ENCODE measurements at regions not wholly inside any gene's neighbourhood (a gene's known extent, or its start where the extent isn't known, plus 50 kb on each side); places are given as distances from the start of the nearest gene placed in this dataset.

DNA sequence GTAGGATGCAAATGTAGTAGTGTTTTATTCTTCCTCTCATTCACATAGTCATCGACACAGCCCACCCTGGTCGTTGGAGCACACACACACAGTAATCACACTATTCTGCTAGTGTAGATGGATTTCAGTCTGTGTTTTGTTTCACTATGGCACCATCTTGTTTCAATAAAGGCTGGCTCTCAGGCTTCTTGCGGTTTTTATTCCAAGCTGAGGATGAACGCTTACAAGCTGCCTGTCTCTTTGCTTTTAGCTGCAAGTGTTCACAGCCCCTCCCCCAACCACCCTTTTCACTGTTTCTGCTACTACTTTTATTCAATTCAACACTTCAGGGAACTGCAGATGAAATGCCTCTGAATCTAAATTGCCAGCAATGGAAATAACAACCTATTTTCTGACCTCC is 140.9 kb upstream of the PMFBP1 start:
- intact Hi-C loops (cut with DNase I, micrococcal nuclease): no loop called here
- ATAC-seq (no peak), DNase-seq (no peak)

DNA sequence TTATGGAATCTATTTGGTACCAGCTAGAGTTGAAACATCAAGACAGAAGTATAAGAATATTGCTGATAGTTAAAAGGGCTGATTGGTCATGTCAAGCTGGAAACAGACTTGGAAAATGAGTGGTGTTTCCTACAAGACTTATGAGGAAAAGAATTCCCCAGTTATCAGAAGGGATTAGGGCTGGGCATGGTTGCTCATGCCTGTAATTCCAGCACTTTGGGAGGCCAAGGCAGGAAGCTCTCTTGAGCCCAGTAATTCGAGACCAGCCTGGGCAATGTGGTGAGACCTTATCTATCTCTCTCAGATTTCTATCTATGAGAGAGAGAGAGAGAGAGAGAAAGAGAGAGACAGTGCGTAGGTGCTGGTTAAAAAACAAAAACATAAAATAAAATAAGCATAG is 139.5 kb upstream of the PMFBP1 start:
- intact Hi-C loops (cut with DNase I, micrococcal nuclease): no loop called here
- no peak for DNase-seq
- ATAC-seq: no peak

DNA sequence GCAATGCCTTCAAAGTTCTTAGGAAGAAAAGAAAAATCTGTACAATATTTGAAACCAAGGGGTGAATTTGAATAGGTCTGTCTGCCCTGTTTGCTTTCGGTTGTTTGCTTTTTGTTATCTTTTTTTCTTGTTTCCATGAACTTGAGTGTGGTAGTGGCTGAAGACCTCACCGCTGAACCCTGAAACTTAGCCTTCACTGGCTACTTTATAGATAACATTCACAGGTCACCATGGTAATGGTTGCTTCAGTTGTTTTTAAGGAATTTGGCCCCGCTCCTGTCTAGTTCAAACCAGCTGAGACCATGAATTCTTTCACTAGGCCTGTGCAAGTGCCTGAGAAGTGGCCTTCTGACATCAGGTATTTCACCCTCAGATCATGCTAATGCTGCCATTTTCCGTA is 137.0 kb upstream of the PMFBP1 start:
- ATAC-seq (no peak), DNase-seq (no peak)
- intact Hi-C loops (cut with DNase I, micrococcal nuclease): no loop called here

DNA sequence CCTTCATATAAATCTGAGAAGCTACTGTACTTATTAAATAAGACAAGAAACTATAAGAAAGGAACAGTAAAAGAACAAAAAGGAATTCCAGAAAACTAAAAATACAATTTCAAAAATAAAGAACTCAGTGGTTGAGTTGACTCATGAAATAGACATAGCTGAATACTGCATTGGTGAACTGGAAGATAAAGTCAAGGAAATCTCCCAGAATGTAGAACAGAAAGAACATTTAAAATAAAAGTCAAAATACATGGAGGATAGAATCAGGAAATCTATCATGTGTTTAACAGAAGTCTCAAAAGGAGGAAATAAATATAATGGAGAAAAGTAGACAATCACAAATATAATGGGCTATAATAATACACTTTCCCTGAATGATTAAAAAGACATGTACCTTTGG is 136.4 kb upstream of the PMFBP1 start:
- intact Hi-C loops (cut with DNase I, micrococcal nuclease): no loop called here
- ATAC-seq: no peak
- no peak for DNase-seq

DNA sequence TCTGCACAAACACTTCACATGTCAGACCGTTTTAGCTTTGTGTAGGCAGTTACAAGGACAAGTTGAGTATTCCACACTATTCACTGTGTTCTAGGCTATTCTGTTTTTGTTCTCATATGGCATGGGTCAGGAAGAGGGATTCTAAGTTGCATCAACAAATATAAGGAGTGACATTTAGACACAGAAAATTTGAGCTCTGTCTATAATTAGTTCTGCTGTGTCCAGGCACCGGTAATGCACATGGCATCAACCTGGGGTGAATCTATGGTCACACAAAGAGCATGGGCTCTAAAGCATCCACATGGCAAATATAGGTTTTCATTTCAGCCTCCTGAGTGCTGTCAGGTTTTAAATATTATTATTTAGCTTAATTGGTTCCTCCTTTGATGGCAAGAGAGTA is 130.4 kb upstream of the PMFBP1 start:
- intact Hi-C loops (cut with DNase I, micrococcal nuclease): no loop called here
- ATAC-seq (no peak), DNase-seq (no peak)

DNA sequence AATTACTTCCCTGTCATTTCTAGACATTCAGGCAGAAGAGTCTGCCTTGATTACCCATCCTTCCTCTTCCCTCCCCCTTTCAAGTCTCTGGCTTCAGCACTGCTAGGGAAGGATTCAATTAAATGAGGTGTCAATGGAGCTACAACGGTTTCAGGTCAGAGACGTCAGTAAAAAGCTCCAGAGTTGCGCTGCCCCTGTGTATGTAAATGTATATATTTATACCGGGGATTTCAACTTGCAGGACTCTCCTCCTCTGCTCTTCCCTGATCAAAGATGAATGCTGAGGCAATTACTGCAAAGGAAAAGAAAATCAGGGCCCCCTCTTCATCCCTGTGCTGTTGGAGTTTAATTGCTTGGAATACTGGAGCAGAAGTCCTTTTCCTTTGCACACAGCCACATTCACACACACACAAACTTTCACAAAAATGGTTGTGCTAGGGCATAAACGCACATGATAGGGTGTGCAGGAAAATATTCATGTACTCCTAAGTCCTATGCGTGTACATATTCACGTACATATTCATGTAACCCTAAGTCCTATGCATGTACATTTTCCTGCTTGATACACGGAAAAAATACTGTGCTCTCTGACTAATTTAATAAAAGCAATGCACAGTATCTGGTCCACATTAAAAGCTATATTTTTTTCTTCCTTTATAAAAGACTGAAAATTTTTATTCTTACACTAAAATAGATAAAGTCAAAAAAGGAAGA is 129.7 kb upstream of the PMFBP1 start:
- ATAC-seq (no peak), DNase-seq (no peak)
- intact Hi-C loops (cut with DNase I, micrococcal nuclease): no loop called here

DNA sequence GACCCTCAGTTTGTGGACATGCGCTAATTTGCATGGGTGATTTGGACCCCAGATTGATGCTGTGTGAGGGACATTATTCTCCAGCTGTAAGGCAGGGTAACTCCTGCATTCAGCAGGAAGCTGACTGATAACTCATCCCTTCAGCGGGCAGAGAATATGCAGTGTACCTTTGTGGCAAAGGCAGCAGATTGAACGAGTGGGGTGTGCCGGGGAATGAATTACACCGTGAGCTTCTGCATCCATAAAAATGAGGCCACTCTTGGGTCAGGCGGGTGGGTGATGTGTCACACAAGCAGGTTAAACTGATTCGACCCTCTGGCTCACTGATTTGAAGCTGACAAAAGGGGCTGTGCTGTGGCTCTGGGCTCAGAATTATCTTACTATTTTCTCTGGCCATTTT is 128.9 kb upstream of the PMFBP1 start:
- ATAC-seq: peak; percentile 83
- peak in 1 of 2 donors; percentile 23 for DNase-seq
- intact Hi-C loops (cut with DNase I, micrococcal nuclease): no loop called here

DNA sequence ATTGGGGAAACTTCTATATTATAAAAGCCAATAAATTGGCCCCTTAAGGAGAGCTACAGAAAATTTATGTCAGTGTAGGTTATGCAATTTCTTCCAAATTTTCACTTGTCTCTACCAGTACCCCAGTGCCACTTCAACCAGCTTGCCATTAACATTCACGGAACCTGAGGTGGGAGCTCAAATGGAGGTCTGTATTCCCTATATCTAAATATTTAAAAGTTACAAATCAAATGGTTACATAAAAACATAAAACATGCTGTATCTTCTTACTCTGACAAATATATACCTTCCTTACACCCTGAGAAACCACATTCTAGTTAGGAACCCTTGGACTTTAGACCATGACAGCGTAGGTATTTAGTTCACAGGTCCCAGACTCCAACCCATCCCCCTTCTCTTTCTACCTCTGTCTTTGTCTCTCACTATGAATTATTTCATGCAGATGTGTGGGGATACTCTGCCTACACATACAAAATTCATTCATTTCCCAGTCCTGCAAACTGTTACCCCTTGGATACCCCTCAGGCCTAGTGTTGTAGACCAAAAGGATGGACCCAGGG is 127.8 kb upstream of the PMFBP1 start:
- intact Hi-C loops (cut with DNase I, micrococcal nuclease): no loop called here
- DNase-seq (no peak), ATAC-seq (peak; percentile 93)

DNA sequence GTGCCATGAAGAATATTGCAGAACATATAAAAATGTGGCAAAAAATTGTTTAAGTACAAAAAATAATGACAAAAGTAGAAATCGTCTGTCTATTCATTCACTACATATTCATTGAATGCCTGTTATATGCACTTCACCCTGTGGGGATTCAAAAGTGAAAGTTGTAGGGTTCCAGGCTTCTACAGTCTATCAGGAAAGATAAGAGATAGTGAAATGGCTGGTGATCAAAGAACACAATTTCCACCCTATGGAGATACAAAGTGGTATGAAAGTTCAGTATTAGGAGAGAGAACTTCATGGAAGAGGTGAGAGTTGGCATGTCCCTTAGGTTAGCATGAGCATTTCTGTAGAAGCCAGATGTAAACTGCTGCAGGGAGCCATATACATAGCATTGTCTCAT is 127.0 kb upstream of the PMFBP1 start:
- DNase-seq (no peak), ATAC-seq (peak; percentile 67)
- intact Hi-C loops (cut with DNase I, micrococcal nuclease): no loop called here

DNA sequence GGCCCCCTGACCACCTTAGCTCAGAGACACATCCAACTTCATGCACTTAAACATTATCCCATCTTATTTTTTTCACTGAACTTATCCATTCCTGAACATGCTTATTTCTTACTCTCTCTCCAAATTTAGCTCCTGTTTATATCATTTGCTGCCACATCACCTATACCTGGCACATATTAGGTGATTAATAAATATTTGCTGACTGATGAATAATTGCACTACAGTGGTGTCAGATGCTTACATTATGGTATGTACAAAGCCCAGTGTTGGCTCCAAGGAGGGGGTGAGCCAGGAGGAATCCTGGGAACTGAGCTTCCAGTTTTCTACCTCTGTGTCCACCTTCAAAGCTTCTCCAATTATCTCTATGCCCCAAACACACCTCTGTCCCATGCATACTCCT is 124.0 kb upstream of the PMFBP1 start:
- ATAC-seq (no peak), DNase-seq (no peak)
- intact Hi-C loops (cut with DNase I, micrococcal nuclease): no loop called here

DNA sequence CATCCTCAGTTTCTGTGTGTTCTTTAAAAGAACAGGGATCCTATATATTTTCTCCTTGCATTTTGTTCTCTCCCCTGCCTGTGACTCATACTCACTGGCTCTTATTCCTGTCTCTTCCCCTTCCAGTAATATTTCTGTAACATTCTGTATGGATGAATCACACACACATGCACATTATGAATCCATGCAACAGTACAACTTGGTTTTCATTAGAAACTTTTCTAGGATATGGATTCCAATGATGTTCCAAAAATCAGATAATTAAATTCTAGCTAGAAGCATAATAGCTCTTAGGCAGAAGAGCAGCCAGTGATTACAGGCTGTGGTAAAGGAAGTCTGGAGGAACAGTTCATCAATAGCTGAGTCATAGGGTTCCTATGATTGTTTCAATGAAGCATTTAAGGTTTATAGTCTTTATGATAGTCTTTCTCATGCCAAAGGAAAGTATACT is 119.6 kb upstream of the PMFBP1 start:
- peak; percentile 97 for ATAC-seq

DNA sequence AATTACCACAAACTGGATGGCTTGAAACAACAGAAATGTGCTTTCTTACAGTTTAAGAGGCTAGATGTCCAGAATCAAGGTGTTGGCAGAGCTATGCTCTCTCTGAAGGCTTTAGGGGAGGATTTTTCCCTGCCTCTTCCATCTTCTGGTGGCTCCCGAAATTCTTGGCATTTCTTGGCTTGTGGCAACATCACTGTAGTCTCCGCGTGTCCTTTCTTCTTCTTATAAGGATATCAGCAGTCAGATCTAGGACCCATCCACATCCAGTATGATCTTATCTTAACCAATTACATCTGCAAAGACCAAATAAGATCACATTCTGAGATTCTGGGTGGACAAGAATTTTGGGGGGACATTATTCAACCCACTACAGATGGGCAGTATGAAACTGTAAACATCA is 119.2 kb upstream of the PMFBP1 start:
- ATAC-seq (no peak), DNase-seq (no peak)
- intact Hi-C loops (cut with DNase I, micrococcal nuclease): no loop called here

More for the DNA sequence above, 119.6 kb upstream of the PMFBP1 start:
- no peak for DNase-seq
- intact Hi-C loops (cut with DNase I, micrococcal nuclease): no loop called here

DNA sequence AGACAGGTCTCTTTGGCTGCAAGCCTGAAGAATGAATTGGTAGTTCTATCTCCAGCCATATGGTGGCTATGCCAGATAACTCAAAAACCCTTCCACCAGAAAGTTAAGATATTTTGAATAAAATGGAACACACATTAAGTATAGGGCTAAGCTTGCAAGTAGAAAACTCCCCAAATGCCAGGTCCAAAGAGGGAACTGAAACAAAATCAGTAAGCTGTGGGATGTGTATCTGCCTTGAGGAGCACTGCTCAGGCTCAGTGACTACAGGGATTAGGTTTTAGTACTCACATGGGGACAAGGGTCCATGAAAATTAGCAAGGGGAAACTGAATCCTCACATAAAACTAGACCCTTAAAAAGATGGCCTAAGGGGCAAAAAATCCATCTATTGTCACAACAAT is 115.7 kb upstream of the PMFBP1 start:
- intact Hi-C loops (cut with DNase I, micrococcal nuclease): no loop called here

DNA sequence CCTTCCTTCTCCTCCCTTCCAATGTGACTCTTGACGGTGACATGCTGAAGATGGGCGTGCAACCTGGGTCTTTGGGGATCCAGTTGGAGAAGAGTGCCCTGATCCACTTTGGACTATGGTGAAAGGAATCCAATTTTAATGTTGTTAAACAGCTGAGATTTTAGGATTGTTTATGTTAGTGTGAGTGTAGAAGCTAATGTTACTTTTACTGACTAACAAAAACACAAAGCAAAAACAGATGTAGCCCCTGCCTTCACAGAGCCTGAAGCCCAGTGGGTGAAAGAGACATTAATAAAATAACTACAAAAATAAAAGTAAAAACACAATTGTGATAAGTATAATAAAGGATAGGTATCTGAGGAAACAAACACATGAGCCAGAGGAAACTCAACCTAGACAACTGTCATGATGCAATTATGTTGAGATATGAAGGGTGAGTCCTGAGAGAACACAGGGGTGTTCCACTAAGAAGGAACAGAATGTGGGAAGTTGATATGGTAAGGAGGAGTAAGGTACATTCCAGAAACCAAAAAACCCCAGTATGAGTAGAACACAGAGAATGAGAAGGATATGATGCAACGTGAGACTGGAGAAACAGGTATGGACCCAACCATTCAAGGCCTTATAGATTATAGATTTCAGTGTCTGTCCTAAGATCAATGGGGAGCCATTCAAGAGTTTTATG is 115.1 kb upstream of the PMFBP1 start:
- intact Hi-C loops (cut with DNase I, micrococcal nuclease): no loop called here
- DNase-seq (no peak), ATAC-seq (no peak)

More for the DNA sequence above, 115.7 kb upstream of the PMFBP1 start:
- ATAC-seq (no peak), DNase-seq (no peak)

DNA sequence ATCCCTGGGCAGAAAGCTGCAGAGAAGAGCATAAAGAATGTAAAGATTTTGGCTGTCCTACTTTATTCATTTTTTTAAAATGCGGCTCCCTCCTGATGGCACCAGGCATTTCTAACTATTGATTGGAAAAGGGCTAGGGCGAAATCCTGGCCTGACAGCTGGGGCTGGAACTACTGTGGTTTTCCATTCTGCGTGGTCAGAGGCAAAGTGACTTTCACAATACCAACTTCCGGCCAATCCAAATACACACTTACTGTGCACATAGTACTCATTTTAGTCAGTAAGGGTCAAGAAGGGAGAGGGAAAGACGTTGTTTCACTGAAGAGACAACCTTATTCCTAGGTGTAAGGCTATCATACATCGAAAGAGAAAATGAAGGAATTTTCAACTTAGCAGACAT is 113.8 kb upstream of the PMFBP1 start:
- intact Hi-C loops (cut with DNase I, micrococcal nuclease): no loop called here
- DNase-seq (no peak), ATAC-seq (no peak)

DNA sequence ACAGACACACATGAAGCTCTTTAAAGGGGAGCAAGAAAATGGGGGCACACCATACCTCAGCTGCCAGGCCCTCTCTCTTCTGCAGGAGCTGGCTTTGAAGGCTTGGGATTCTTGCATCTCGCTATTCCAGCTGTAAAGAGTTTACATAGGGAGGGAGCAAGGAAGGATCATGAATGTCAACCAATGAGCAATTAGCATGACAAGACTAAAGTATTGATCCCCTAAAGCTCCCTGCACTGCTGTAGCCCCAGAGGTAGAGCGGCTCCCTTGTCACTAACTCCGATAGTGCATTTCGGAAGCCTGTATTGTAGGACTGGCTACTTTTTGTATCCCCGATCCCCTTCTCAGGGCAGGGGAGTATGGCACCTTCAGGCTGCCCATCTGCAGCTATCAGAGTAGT is 113.4 kb upstream of the PMFBP1 start:
- intact Hi-C loops (cut with DNase I, micrococcal nuclease): no loop called here
- DNase-seq (no peak), ATAC-seq (no peak)

DNA sequence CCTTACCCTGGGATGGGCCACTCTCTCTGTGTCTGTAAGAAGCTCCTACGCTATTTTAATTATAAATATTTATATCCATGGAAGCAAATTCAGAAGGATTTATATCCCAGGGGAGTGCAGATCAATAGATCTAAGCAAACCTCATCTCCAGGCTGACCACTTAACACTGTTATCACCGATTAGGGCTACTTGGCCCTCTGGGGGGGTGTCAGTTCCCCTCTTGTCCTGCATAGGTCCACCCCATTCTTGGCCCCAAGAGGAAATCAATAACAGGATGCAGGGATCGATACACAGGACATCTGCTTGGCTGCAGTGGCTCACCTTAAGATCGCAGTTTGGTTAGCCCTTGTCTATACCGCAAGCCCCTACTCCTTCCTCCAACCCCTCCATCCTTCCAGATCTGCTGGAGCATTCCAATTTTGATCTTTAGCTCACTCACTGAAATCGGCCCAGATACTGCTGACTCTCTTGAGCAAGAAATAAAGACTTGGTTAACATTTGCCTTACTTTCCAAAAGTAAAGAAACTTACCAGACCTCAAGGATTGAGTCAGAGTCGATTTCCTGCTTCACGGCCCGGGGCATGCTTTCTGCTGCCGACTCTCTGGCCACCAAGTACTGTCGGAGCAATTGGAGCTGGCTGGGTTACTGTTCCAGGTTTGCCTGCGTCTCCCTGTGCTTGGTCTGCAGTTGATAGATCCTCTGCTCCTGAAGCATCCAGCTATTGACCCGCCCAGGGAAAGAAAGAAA is 112.3 kb upstream of the PMFBP1 start:
- DNase-seq: no peak
- intact Hi-C loops (cut with DNase I, micrococcal nuclease): no loop called here
- ATAC-seq: no peak

DNA sequence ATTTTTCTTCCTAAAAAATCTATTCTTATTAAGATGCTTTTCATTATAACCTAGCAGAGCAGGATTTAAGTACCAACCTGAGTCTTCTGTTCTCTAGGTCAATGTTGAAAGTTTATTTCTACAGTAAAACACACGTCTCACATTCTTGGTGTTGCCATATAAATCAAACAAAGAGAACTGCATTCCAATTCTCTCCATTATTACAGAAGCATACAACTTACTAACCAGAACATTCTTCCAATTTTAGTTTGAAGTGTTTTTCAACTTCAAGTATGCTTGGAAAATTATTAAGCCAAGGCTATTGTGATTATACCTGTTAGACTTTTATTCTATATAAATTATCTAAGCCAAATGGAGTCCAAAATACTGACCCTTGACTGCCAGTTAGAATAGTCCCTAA is 110.4 kb upstream of the PMFBP1 start:
- DNase-seq (no peak), ATAC-seq (no peak)
- intact Hi-C loops (cut with DNase I, micrococcal nuclease): no loop called here

DNA sequence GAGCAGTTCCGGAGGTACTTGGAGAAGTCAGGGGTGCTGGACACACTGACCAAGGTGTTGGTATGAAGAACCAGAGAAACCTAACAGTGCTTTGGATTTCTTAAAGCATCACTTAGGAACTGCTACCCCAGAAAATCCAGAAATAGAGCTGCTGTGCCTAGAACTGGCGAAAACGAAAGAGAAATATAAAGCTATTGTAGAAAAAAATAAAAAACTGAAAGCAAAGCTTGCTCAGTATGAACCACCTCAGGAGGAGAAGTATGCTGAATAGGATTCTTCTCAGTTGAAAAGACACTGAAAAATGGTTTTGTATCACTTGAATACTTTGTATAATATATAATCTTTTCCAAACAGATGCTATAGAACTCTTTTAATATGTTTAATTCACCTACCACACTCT is 106.3 kb upstream of the PMFBP1 start:
- DNase-seq (no peak), ATAC-seq (no peak)
- intact Hi-C loops (cut with DNase I, micrococcal nuclease): no loop called here

DNA sequence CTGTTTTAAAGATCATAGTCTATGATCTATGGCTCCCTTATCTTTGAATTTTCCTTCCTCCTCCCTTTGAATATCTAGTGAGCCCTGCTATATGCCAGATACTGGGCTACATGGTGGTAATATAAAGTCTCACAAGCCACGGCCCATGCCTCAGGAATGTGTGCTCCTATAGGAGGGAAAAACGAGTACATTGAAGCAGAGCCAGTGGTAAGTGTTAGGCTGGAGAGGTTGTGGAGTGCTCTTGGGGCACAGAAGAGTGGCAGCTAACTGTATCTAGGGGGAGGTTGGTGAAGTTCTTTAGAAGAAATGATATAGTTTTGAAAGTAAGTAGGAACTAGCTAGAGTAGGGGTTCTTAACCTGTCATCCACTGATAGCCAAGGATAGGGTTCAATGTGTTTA is 105.8 kb upstream of the PMFBP1 start:
- DNase-seq: no peak
- no peak for ATAC-seq
- intact Hi-C loops (cut with DNase I, micrococcal nuclease): no loop called here
